Keratinocyte (primary cell): ENCODE measurements at regions not wholly inside any gene's neighbourhood (a gene's known extent, or its start where the extent isn't known, plus 50 kb on each side); places are given as distances from the start of the nearest gene placed in this dataset.

Experiments used
- CTCF ChIP-seq, 3 experiments: IDR thresholded peaks in 1 of 3; conservative IDR thresholded peaks in 1 of 3; optimal IDR thresholded peaks in 1 of 3; 2 replicates in 2 of 3; 3 replicates in 1 of 3; pipeline versions ENCODE3 to v1.5.1; 2011; ENCODE audit warnings: low read length in 3 of 3, mild to moderate bottlenecking in 3 of 3, moderate library complexity in 2 of 3, control low read depth in 1 of 3, inconsistent platforms in 1 of 3; ENCODE audit not compliant: insufficient read depth in 2 of 3; ENCODE audit errors: extremely low read depth in 1 of 3
- EZH2 ChIP-seq: IDR thresholded peaks from one replicate; pipeline ENCODE4 v1.6.1; 2012; ENCODE audit warnings: inconsistent platforms, mild to moderate bottlenecking, low read length, moderate library complexity

GRCh38 chr5:3056866-3057265 is 305.4 kb upstream of the IRX2 start:
- no peak for TF ChIP-seq CTCF (optimal IDR thresholded peaks at IDR 0.05 in 1 of 3, IDR thresholded peaks at IDR 0.05 in 1 of 3, conservative IDR thresholded peaks at IDR 0.05 in 1 of 3; ENCODE audit: extremely low read depth in 1 of 3, insufficient read depth in 2 of 3, low read length in 3 of 3)
- no peak for TF ChIP-seq EZH2
